Cardiac fibroblast (primary cell): ENCODE measurements at regions not wholly inside any gene's neighbourhood (a gene's known extent, or its start where the extent isn't known, plus 50 kb on each side); places are given as distances from the start of the nearest gene placed in this dataset.

Experiments used
- DNase-seq, 2 donors: peaks; one replicate each; pipeline versions ENCODE4 v3.0.0 to v3.0.0-alpha.2; 2010; ENCODE audit warnings: low read depth in 2 of 2
- H3K4me3 ChIP-seq, 2 donors: replicated peaks in 1 of 2; 1 replicate in 1 of 2; 2 replicates in 1 of 2; pipeline ENCODE4 v1.5.1; 2011; ENCODE audit warnings: low read depth in 2 of 2, low read length in 2 of 2, mild to moderate bottlenecking in 2 of 2, moderate library complexity in 1 of 2
- TF ChIP-seq, protein P1 (sequence below): IDR thresholded peaks from one replicate; pipeline ENCODE4 v1.5.1; 2011; ENCODE audit warnings: low read depth, mild to moderate bottlenecking, low read length, inconsistent platforms

DNA sequence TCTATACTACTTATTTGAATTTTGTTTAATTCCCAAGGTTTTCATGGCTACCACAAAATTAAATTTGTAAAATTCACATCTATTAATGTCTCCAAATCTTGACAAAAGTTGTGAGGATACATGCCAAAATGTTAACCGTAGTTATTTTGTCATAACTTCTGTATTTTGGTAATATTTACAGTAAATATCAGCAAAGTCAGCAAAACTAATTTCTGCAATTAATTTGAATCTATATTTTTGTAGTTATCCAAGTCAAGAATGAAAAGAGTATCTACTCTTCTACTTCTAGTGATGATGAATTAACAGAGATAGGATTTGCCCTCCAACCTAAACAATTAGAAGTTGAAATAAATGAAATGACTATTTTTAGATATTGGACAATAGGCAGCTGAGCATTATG, 238.9 kb downstream of the CYP26B1 start:
- DNase-seq: no peak
- TF ChIP-seq, protein P1, sequence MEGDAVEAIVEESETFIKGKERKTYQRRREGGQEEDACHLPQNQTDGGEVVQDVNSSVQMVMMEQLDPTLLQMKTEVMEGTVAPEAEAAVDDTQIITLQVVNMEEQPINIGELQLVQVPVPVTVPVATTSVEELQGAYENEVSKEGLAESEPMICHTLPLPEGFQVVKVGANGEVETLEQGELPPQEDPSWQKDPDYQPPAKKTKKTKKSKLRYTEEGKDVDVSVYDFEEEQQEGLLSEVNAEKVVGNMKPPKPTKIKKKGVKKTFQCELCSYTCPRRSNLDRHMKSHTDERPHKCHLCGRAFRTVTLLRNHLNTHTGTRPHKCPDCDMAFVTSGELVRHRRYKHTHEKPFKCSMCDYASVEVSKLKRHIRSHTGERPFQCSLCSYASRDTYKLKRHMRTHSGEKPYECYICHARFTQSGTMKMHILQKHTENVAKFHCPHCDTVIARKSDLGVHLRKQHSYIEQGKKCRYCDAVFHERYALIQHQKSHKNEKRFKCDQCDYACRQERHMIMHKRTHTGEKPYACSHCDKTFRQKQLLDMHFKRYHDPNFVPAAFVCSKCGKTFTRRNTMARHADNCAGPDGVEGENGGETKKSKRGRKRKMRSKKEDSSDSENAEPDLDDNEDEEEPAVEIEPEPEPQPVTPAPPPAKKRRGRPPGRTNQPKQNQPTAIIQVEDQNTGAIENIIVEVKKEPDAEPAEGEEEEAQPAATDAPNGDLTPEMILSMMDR: no peak
- H3K4me3 ChIP-seq: no peak overlapping the region

DNA sequence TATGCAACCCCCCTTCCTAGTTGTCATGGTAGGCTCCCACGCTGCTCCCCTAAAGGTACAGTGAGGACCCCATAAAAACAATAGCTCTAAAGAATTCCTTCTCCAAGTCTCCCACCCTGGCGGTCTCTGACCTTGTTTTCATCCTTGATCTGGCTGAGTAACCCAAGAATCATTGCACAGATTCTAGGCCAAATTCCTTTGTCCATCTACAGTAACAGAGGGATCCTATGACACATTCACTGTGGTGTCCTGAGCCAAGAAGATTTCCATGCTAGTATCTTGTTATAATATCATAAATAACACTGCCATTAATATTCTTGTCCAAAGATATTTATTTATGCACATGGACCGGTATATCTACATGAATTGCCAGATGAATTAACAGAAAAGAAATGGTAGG, 240.2 kb downstream of the CYP26B1 start:
- TF ChIP-seq, protein P1: no peak
- peak in 1 of 2 donors; percentile 65 for DNase-seq
- no peak overlapping the region for H3K4me3 ChIP-seq

DNA sequence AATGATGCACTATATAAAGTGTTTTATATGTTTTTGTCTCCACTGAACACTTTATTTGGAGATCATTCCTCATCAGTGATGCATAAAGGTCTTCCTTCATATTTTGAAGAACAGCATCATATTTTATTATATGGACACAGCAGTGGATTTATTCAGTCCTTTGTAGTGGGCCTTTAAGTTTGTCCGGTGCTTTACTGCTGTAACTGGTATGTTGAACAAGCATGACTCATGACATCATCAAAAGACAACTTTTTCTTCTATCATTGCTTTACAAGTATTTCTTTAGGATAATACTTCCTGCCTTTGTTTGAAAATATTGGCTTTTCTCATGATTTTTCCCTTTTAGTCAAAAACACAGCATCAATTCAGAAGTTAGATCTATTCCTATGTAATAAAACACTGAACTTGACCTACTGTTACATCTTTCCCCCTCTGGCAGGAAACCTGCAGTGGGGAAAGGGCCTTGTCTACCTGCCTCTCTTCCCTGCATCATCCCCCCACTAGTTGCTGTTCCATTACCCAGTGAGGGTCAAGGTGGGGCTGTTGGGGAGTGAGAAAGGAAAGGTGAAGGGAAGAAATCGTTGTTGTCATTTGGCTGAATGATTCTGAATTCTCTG, 241.2 kb downstream of the CYP26B1 start:
- peak in 1 of 2 donors; percentile 44 for DNase-seq
- TF ChIP-seq, protein P1: no peak
- H3K4me3 ChIP-seq: no peak overlapping the region

DNA sequence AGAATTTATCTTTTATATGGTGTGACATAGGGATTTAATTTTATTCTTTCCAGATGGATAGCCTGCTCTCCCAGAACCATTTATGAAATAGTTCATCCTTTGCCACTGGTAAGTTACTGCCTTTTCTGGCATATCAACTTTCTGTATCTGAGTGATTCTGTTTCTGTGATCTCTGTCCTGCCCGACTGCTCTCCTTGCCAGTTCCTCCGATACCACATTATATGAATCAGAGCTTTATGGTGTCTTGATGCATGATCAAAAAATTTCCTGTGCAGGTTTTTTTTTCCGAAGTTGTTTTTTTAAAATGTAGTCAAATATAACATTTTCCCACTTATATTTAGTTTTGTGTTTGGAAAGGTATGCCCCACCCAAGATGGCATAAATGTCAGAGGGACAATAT, 242.5 kb downstream of the CYP26B1 start:
- DNase-seq: peak in 1 of 2 donors; percentile 47
- TF ChIP-seq, protein P1: no peak
- no peak overlapping the region for H3K4me3 ChIP-seq

DNA sequence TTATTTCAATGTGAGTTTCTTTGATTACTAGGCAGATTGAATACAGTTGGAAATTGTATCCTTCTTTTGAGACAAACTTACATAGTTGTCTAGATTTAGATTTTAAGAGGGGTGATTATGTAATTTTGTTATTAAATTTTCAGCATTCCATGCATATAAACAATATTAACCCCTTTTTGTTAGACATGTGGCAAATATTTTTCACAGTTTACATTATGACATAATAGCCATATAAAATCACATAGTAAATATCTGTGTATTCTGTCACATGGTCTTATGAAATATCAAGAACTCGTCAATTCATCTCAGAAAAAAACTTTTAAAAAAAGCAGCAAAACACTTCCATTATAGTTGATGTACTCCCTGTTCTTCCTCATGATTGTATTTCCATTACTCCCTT, 243.8 kb downstream of the CYP26B1 start:
- DNase-seq: no peak
- TF ChIP-seq, protein P1: no peak
- no peak overlapping the region for H3K4me3 ChIP-seq

DNA sequence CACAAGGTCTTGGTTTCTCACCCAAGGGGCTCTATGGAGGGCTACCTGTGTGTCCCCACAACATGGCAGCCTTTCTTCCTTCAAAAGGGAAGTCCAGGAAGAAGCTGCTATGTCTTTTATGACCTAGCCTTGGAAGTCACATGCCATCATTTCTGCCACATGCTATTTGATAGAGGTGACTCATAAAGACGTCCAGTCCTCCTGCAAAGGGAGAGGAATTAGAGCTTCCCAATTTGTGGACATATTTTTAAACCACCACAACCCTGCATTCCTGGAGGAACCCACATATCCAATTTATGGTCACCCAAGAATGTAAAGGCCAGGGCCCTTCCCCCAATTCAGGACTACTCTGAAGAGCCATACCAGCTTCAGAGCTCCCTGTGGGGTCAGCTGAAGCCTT, 246.2 kb downstream of the CYP26B1 start:
- DNase-seq: no peak
- H3K4me3 ChIP-seq: no peak overlapping the region
- TF ChIP-seq, protein P1: no peak
